H54 (cell line): ENCODE measurements at regions not wholly inside any gene's neighbourhood (a gene's known extent, or its start where the extent isn't known, plus 50 kb on each side); places are given as distances from the start of the nearest gene placed in this dataset.

Experiments used
- DNase-seq: peaks from one replicate; pipeline ENCODE4 v3.0.0; 2011; ENCODE audit warnings: low spot score, mixed read lengths; ENCODE audit not compliant: insufficient read length
- FAIRE-seq: peaks from 3 replicates; lab custom pipeline; 2011; peaks lifted over from hg19 to GRCh38; lab: Jason Lieb, UNC
- POLR2A ChIP-seq: IDR thresholded peaks from 2 replicates; pipeline ENCODE4 v1.6.1; 2011; ENCODE audit warnings: low read depth, mild to moderate bottlenecking, low read length

DNA sequence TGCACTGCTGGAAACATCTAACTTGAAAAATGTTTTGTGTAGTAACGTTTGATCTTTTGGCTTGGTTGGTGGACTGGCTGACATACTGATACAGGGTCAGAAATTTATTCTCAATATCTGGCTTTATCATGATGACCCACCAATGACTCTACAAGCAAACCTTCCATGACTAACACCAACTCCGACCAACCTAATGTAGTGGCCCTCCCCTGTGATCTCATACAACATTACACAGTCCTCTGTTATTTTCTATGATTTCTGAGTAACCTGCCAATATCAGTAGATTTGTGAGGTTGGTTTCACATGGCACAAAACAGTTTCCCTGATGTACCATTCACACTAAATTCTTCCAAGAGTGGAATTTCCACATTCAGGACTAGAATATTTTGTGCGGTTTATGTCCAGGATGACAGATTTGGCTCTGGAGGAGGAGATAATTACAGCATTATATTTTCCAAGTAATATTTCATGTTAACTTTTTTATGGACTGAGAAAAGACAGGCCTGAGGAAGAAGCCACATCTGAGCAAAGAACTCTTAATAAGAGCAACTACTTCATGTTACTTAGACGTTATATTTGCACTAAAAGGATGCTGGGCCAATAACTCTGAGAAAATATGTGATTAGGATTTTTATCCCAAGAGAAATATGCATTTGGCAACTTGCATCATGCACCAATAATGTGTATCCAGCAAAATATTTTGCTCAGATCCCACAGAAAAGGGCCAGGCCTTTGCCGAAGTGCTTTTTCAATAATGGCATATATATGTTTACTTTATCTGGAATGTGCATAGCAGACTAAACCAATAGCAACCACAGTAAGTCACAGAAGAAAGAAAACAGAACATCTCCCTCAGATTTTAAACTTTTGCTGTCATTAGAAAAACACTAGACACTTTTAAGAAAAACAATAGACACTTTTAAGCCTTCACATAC, 273.4 kb downstream of the KCNN2 start:
- no peak for TF ChIP-seq POLR2A
- DNase-seq, result no peak
- FAIRE-seq, result no peak

DNA sequence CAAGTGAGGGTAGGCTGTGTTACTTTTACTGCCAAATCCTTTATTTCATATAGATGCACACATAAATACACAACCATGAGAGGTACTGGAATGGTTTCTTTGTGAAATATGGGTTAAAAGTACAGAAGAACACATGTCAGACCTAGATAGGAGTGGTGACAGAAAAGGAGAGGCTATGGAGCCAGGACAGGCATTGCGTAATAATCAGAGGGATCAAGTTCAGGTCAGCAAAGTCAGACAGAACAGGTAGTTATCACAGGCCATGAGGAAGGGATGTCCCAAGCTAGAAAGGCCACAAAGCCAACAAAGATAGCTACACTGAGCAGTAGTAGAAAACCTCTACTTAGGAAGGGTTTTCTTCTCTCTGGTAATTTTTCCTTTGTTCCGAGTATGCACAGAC, 272.6 kb downstream of the KCNN2 start:
- TF ChIP-seq POLR2A, result no peak
- DNase-seq, result no peak
- no peak for FAIRE-seq

- FAIRE-seq (no peak), DNase-seq (no peak)
- TF ChIP-seq POLR2A, result no peak
Observed at GRCh38 chr5:114612406-114612805, 250.5 kb downstream of the KCNN2 start.

DNA sequence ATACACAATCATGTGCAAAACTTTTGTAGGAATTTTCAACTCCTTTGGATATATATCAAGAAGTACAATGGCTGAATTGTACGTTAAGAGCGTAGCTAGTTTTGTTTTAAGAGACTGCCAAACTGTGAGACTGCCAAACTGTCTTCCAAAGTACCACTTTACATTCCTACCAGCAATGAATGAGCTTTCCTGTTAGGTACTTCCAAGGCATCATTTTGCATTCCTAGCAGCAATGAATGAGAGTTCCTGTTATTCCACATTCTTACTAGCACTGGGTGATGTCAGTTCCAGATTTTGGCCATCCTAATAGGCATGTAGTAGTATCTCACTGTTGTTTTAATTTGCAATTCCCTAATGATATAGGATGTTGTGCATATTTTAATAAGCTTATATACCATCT, 219.3 kb downstream of the KCNN2 start:
- FAIRE-seq, result no peak
- TF ChIP-seq POLR2A, result no peak
- no peak for DNase-seq

- no peak for FAIRE-seq
- TF ChIP-seq POLR2A, result no peak
- DNase-seq, result no peak
Observed at GRCh38 chr5:114565871-114566270, 204.0 kb downstream of the KCNN2 start.

DNA sequence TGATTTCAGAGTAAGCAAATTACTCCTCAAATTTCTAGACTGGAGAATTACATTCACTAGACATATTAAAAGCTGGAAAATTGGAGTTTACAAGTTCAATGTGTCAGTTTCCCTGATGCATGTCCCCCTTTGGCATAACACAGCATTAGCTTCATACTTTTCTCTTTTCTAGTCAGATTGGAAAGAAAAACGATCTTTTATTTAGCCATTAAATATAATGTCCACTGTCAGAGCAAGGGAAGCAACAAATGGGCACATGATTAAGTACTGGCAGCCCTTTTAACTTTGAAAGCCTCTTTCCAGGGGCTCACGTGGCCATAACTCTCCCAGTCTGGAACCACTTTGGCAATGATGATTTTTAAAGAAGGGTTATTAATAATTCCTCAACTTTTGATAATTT, 203.3 kb downstream of the KCNN2 start:
- FAIRE-seq (no peak), DNase-seq (no peak)
- TF ChIP-seq POLR2A, result no peak

DNA sequence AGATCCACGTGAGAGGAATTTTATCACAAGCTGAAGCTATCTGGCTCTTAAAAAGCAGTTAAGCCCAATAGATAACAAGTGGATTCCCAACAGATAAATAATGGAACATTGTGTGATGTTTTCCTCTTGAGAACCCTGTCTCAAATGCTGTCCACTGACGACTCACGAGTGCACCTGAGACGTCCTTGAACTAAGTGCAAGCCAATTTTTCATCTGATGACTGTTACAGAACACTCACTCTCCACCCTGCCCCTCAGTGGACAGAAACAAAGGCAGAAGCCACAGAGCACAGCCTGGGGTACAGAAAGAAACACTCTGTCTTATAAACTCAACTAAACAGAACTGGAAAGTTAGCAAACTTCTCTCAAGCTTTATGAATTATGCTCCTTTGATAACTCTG, 199.5 kb downstream of the KCNN2 start:
- DNase-seq, result no peak
- FAIRE-seq, result no peak
- no peak for TF ChIP-seq POLR2A
